Psoas muscle (tissue), 7 donors: ENCODE measurements at regions not wholly inside any gene's neighbourhood (a gene's known extent, or its start where the extent isn't known, plus 50 kb on each side); places are given as distances from the start of the nearest gene placed in this dataset.

Source experiments
- ATAC-seq, 4 donors: fragments of 200-7000 bp; cut with Tn5 transposase; one replicate each; pipeline ENCODE4 v1.9.1; 2020; ENCODE audit warnings: moderate library complexity in 3 of 4, mild to moderate bottlenecking in 2 of 4
- DNase-seq, 2 donors: peaks; one replicate each; pipeline ENCODE4 v3.0.0-alpha.2; 2020
- H3K27ac ChIP-seq: fragments of 200-600 bp; one replicate; pipeline ENCODE4 v1.8.0; 2022
- H3K27me3 ChIP-seq, 3 donors: fragments of 200-600 bp in 1 of 3; one replicate each; pipeline versions ENCODE4 v1.6.1 to v1.8.0; 2013 to 2022; ENCODE audit warnings: low read length in 2 of 3, mild to moderate bottlenecking in 2 of 3, moderate library complexity in 1 of 3; ENCODE audit not compliant: insufficient read depth in 3 of 3
- H3K36me3 ChIP-seq, 2 donors: fragments of 200-600 bp in 1 of 2; one replicate each; pipeline versions ENCODE4 v1.6.1 to v1.8.0; 2013 to 2022; ENCODE audit warnings: low read depth in 1 of 2, mild to moderate bottlenecking in 1 of 2, moderate library complexity in 1 of 2; ENCODE audit not compliant: insufficient read depth in 1 of 2
- H3K4me1 ChIP-seq: fragments of 200-600 bp; one replicate; pipeline ENCODE4 v1.8.0; 2022
- H3K4me3 ChIP-seq: fragments of 200-600 bp; one replicate; pipeline ENCODE4 v1.8.0; 2022; ENCODE audit warnings: mild to moderate bottlenecking
- H3K9me3 ChIP-seq: fragments of 200-600 bp; one replicate; pipeline ENCODE4 v1.8.0; 2022
- CTCF ChIP-seq: fragments of 200-600 bp; IDR thresholded peaks from one replicate; pipeline ENCODE4 v1.8.0; 2022; ENCODE audit warnings: antibody characterized with exemption
- WGBS, 3 donors: extraction: QIAGEN DNeasy Blood & Tissue Kit; methylation state at CpG; one replicate each; pipeline versions ENCODE4 v1.1.6 to v1.1.7; 2013; 5-methylcytosine and 5-hydroxymethylcytosine counted together
- intact Hi-C, 2 donors: fragments of 100-400 bp; cut with DNase I; formaldehyde crosslinking; loops; one replicate each; pipeline versions ENCODE4 v1.11.0 to v1.14.2; 2022
- donor health status: healthy with polysubstance abuse.
- donor health status: DM: no; HTN: no; CAD: no; lungs with moderate emphysema.
- donor health status: Bipolar disorder and iron deficiency.
- donor health status: healthy.
- donor health status: DM: yes; HTN: yes; CAD: no.
- donor health status: DM: no; HTN: no; CAD: no.
- donor health status: DM: yes; HTN: yes; CAD: no.

DNA sequence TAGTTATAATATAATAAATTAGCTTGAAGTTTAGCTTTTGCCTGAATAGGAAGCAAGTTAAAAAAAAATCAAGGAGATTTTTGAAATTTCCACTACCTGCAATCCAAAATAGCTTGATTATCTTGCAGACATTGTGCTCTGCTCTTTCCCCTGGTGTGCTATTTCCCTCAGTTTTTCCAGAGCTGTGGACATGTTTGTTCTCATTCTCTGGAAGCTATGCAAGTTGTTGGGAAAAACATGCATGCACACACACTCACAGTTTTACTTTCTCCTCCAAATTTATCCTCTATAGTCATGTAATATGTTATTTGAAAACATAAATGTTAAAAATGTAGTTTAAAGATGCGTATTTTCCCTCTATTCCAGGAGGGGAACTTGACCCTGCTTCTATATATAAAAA is 225.8 kb upstream of the ARSJ start:
- no peak for TF ChIP-seq CTCF
- Histone ChIP-seq H3K9me3 (no peaks in the 10 kb centered on the region), H3K27ac (no peak overlapping the region), H3K36me3 (no peaks in the 10 kb centered on the region), H3K27me3 (no peaks in the 10 kb centered on the region), H3K4me1 (no peaks in the 10 kb centered on the region), H3K4me3 (no peak overlapping the region)
- no peak for DNase-seq
- no peak for ATAC-seq
- WGBS, 3 donors = 85 to 88% (median 86%) methylated on average over 1 of the region's 1 CpG
- intact Hi-C loops = no loop called here

GRCh38 chr4:114208574-114209151 is 229.2 kb upstream of the ARSJ start:
- DNase-seq = no peak
- intact Hi-C loops = no loop called here
- Histone ChIP-seq H3K4me3 (no peak overlapping the region), H3K4me1 (no peaks in the 10 kb centered on the region), H3K27me3 (no peaks in the 10 kb centered on the region), H3K27ac (no peak overlapping the region), H3K9me3 (no peaks in the 10 kb centered on the region), H3K36me3 (no peaks in the 10 kb centered on the region)
- no peak for ATAC-seq
- TF ChIP-seq CTCF = no peak
- 16 to 22% (median 20%) methylated on average over 3 of the region's 3 CpGs for WGBS, 3 donors

- no peaks in the 10 kb centered on the region for H3K36me3 ChIP-seq
- H3K4me3 ChIP-seq = no peak overlapping the region
- H3K9me3 ChIP-seq = peaks cover 2% of the 10 kb centered on the region
- DNase-seq (no peak), ATAC-seq (no peak)
- intact Hi-C loops = no loop called here
- TF ChIP-seq CTCF = no peak
- H3K27ac ChIP-seq = no peak overlapping the region
- no peaks in the 10 kb centered on the region for H3K4me1 ChIP-seq
- no peaks in the 10 kb centered on the region for H3K27me3 ChIP-seq
These were observed 230.1 kb upstream of the ARSJ start for GRCh38 chr4:114209584-114209983.

GRCh38 chr4:114211556-114211955 is 232.1 kb upstream of the ARSJ start:
- no peaks in the 10 kb centered on the region for H3K27me3 ChIP-seq
- H3K27ac ChIP-seq = no peak overlapping the region
- WGBS, 3 donors = 92 to 97% (median 96%) methylated on average over 3 of the region's 3 CpGs
- no peak for TF ChIP-seq CTCF
- no peaks in the 10 kb centered on the region for H3K36me3 ChIP-seq
- intact Hi-C loops = no loop called here
- no peak overlapping the region for H3K4me3 ChIP-seq
- ATAC-seq = no peak
- no peaks in the 10 kb centered on the region for H3K4me1 ChIP-seq
- H3K9me3 ChIP-seq = peaks cover 2% of the 10 kb centered on the region
- no peak for DNase-seq

DNA sequence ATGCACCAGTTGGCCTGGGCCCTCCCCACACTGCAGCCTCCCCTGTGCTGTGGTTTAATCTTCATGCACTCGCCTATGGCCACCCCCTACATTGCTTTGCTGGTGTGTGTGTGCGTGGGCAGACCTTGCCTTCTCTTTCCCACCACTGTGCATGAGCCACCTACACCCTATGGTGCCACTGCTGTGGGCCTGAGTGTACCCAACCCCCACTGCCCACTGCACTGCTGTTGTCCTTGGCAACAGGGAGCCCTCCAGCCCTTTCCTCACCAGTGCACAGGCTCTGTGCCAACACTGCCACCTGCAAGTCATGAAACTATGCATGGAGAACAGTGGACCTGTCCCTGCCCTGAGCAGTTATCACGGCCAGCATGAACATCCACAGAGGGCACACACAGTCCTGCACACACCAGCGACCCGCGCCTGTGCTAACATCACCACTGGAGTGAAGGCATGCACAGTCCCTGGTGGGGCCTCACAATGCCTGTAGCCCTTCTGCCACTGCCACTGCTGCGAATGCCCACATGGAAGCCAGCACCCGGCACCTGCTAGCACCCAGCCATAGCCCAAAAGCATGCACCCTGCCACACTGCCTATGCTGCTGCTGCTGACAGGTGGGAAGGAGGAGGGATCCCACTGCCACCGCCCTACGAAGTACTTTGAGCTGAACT is 237.8 kb upstream of the ARSJ start:
- Histone ChIP-seq H3K4me3 (no peak overlapping the region), H3K4me1 (no peaks in the 10 kb centered on the region), H3K36me3 (no peaks in the 10 kb centered on the region), H3K9me3 (peaks cover 2% of the 10 kb centered on the region), H3K27me3 (no peaks in the 10 kb centered on the region), H3K27ac (no peak overlapping the region)
- WGBS, 3 donors = 73 to 89% (median 79%) methylated on average over 10 of the region's 10 CpGs
- intact Hi-C loops = no loop called here
- DNase-seq (no peak), ATAC-seq (no peak)
- TF ChIP-seq CTCF = no peak
